Endothelial cell of umbilical vein (primary cell): ENCODE measurements at regions not wholly inside any gene's neighbourhood (a gene's known extent, or its start where the extent isn't known, plus 50 kb on each side); places are given as distances from the start of the nearest gene placed in this dataset.

Source experiments
- BruUV-seq: library from RNA; stranded (reverse); fragments of 400-500 nt; replicated peaks from 2 replicates; lab custom pipeline; 2021; lab: Mats Ljungman, UMichigan
- CTCF ChIA-PET: fragments of 300-600, 350-600 bp; sonication (Branson Sonifier 250); formaldehyde crosslinking; loops from one replicate; lab custom pipeline; 2021; ENCODE audit warnings: antibody characterized with exemption, inconsistent platforms; lab: Charles Lee
- POLR2A ChIA-PET: fragments of 300-600, 350-600 bp; sonication (Branson Sonifier 250); formaldehyde crosslinking; loops from one replicate; lab custom pipeline; 2021; ENCODE audit warnings: antibody characterized with exemption, inconsistent platforms; lab: Charles Lee
- DNase-seq: peaks from one replicate; pipeline ENCODE4 v3.0.0-alpha.2; 2011; ENCODE audit warnings: low read depth, low spot score
- FAIRE-seq: peaks from 2 replicates; lab custom pipeline; 2011; peaks lifted over from hg19 to GRCh38; lab: Jason Lieb, UNC
- H2AFZ ChIP-seq: 2 replicates; pipeline ENCODE4 v1.6.0; 2012; ENCODE audit warnings: low read depth, low read length, control low read depth, inconsistent platforms
- H3K27ac ChIP-seq: 2 replicates; pipeline ENCODE4 v1.5.1; 2011; ENCODE audit warnings: low read depth, mild to moderate bottlenecking, control low read depth, low read length, moderate library complexity; ENCODE audit not compliant: insufficient read depth
- H3K27me3 ChIP-seq, 2 experiments: 2 replicates each; pipeline versions ENCODE4 v1.6.0 to v1.6.1; 2011; ENCODE audit warnings: low read length in 2 of 2, mixed read lengths in 1 of 2; ENCODE audit not compliant: control insufficient read depth in 2 of 2, insufficient read depth in 2 of 2
- H3K36me3 ChIP-seq, 2 experiments: 2 replicates in 1 of 2; 3 replicates in 1 of 2; pipeline ENCODE4 v1.5.1; 2011; ENCODE audit warnings: low read length in 2 of 2, mild to moderate bottlenecking in 1 of 2, moderate library complexity in 1 of 2; ENCODE audit not compliant: control insufficient read depth in 2 of 2, insufficient read depth in 2 of 2; ENCODE audit errors: extremely low read depth in 1 of 2
- H3K4me1 ChIP-seq: 3 replicates; pipeline ENCODE4 v1.5.1; 2011; ENCODE audit warnings: mild to moderate bottlenecking, low read length; ENCODE audit not compliant: control insufficient read depth, insufficient read depth; ENCODE audit errors: extremely low read depth
- H3K4me2 ChIP-seq: 2 replicates; pipeline ENCODE4 v1.6.1; 2011; ENCODE audit warnings: low read length, control low read depth, mixed read lengths; ENCODE audit not compliant: insufficient read depth
- H3K4me3 ChIP-seq, 3 experiments: fragments of 200-600 bp in 1 of 3; sonication (generic), shearing (Covaris generic) in 1 of 3; replicated peaks in 1 of 3; 2 replicates each; pipeline ENCODE4 v1.5.1; 2011 to 2016; ENCODE audit warnings: control low read depth in 3 of 3, low read length in 3 of 3, mild to moderate bottlenecking in 2 of 3, inconsistent platforms in 1 of 3, low read depth in 1 of 3, moderate library complexity in 1 of 3; ENCODE audit not compliant: insufficient read depth in 1 of 3
- H3K79me2 ChIP-seq: 2 replicates; pipeline ENCODE4 v1.6.0; 2012; ENCODE audit warnings: low read length, inconsistent platforms; ENCODE audit not compliant: control insufficient read depth, insufficient read depth
- H3K9ac ChIP-seq: replicated peaks from 2 replicates; pipeline ENCODE3; 2011; ENCODE audit warnings: low read length, control low read depth; ENCODE audit not compliant: insufficient read depth; ENCODE audit errors: extremely low read depth
- H3K9me1 ChIP-seq: replicated peaks from 3 replicates; pipeline ENCODE4 v1.6.0; 2011; ENCODE audit warnings: mild to moderate bottlenecking, low read length; ENCODE audit not compliant: control insufficient read depth, insufficient read depth; ENCODE audit errors: extremely low read depth
- H3K9me3 ChIP-seq: replicated peaks from 2 replicates; pipeline ENCODE4 v1.5.1; 2012; ENCODE audit warnings: low read length, inconsistent platforms; ENCODE audit not compliant: control insufficient read depth, insufficient read depth
- H4K20me1 ChIP-seq: replicated peaks from 2 replicates; pipeline ENCODE3; 2011; ENCODE audit warnings: mild to moderate bottlenecking, low read length; ENCODE audit not compliant: control insufficient read depth, insufficient read depth; ENCODE audit errors: extremely low read depth
- EZH2 ChIP-seq: IDR thresholded peaks from 2 replicates; pipeline ENCODE4 v1.6.1; 2012; ENCODE audit warnings: borderline replicate concordance, low read depth, mild to moderate bottlenecking, moderate library complexity, low read length, inconsistent platforms; ENCODE audit not compliant: severe bottlenecking
- FOS ChIP-seq: IDR thresholded peaks from 2 replicates; pipeline ENCODE4 v1.6.1; 2011; ENCODE audit warnings: mild to moderate bottlenecking, low read length, moderate library complexity, borderline replicate concordance; ENCODE audit not compliant: insufficient read depth
- GATA2 ChIP-seq: IDR thresholded peaks from 2 replicates; pipeline ENCODE4 v1.7.0; 2011; ENCODE audit warnings: low read depth, mild to moderate bottlenecking, moderate library complexity, mixed read lengths, low read length; ENCODE audit not compliant: insufficient read length, insufficient read depth
- JUN ChIP-seq: IDR thresholded peaks from 2 replicates; pipeline ENCODE4 v1.6.1; 2011; ENCODE audit warnings: borderline replicate concordance, low read depth; ENCODE audit not compliant: insufficient read length, insufficient read depth
- MYC ChIP-seq: IDR thresholded peaks from one replicate; pipeline ENCODE4 v1.6.1; 2011; ENCODE audit warnings: mild to moderate bottlenecking, low read depth, low read length
- POLR2A ChIP-seq: IDR thresholded peaks from 2 replicates; pipeline ENCODE4 v1.6.1; 2012; ENCODE audit warnings: low read depth, mild to moderate bottlenecking, control low read depth, low read length
- POLR2AphosphoS5 ChIP-seq: IDR thresholded peaks from 2 replicates; pipeline ENCODE4 v1.6.1; 2012; ENCODE audit warnings: low read depth, mild to moderate bottlenecking, control low read depth, low read length, moderate library complexity; ENCODE audit not compliant: insufficient read depth
- dilution Hi-C: fragments of 300-500 bp; cut with MboI; formaldehyde crosslinking; loops from one replicate; pipeline ENCODE4 v1.15.0; 2019; ENCODE audit warnings: low sequenced_read_pairs; ENCODE audit not compliant: extremely low pct_ligation_motif_present
- intact Hi-C: fragments of 100-400 bp; cut with micrococcal nuclease; formaldehyde crosslinking; loops from one replicate; pipeline ENCODE4 v1.10.0; 2022
- TF ChIP-seq, protein P1 (sequence below): IDR thresholded peaks from 2 replicates; pipeline ENCODE4 v1.6.1; 2011; ENCODE audit not compliant: insufficient read depth, insufficient read length
- TF ChIP-seq, protein P2 (sequence below), 2 donors: IDR thresholded peaks; 1 replicate in 1 of 2; 2 replicates in 1 of 2; pipeline ENCODE4 v1.5.1; 2011; ENCODE audit warnings: low read length in 2 of 2, mild to moderate bottlenecking in 2 of 2, moderate library complexity in 2 of 2, control low read depth in 1 of 2, inconsistent platforms in 1 of 2, low read depth in 1 of 2; ENCODE audit not compliant: insufficient read depth in 1 of 2; ENCODE audit errors: extremely low read depth in 1 of 2

DNA sequence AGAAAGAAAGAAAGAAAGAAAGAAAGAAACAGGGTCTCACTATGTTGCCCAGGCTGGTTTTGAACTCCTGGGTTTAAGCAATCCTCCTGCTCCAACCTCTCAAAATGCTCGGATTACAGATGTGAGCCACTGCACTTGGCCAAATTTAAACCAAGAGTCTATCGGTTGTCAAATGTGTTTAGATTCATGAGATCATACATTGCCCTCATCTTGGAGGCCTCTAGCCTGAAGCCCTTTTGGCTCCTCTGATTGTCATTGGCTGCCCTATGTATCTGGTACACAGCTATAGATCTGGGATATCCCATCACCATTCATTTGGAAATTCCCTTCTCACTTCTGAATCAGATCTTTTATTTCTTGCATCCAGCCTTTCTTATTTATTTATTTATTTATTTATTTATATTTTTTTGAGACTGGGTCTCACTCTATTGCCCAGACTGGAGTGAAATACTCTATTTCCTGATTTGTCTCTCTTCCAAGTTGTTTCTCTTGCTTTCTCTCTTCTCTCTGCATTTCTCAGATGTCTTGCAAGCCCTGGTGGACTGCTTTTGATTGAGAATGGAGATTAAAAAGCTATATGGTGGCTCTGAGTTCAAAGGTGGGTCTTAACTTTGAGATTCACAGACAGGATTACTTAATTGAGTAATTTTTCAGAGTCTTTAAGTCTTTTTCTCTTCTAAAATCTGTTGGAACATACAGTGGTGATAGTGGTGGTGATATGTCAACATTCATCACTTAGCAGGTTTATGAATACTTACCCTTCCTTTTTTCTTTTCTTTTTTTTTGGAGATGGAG is 121.9 kb downstream of the GJA1 start:
- intact Hi-C loops = no loop called here
- CTCF ChIA-PET = interaction anchor here (1.2 kb wide), 1 partner anchor 35 kb away, joined by 4 read pairs; no protein-coding TSS in a partner anchor
- Histone ChIP-seq H3K36me3 (no peaks in the 10 kb centered on the region), H2AFZ (no peak overlapping the region), H3K9ac (no peak overlapping the region), H3K27ac (no peak overlapping the region), H3K79me2 (no peaks in the 10 kb centered on the region), H3K4me3 (no peak overlapping the region), H3K4me1 (peaks cover 3% of the 10 kb centered on the region), H3K27me3 (no peaks in the 10 kb centered on the region), H4K20me1 (no peaks in the 10 kb centered on the region), H3K4me2 (no peak overlapping the region), H3K9me3 (no peaks in the 10 kb centered on the region), H3K9me1 (no peaks in the 10 kb centered on the region)
- no TSS peak for BruUV-seq
- TF ChIP-seq, protein P1, sequence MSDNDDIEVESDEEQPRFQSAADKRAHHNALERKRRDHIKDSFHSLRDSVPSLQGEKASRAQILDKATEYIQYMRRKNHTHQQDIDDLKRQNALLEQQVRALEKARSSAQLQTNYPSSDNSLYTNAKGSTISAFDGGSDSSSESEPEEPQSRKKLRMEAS = no peak
- no peak for TF ChIP-seq GATA2
- TF ChIP-seq JUN = no peak
- no peak for TF ChIP-seq MYC
- TF ChIP-seq POLR2AphosphoS5 = no peak
- no peak for TF ChIP-seq EZH2
- TF ChIP-seq FOS = no peak
- no peak for TF ChIP-seq POLR2A
- TF ChIP-seq, protein P2, sequence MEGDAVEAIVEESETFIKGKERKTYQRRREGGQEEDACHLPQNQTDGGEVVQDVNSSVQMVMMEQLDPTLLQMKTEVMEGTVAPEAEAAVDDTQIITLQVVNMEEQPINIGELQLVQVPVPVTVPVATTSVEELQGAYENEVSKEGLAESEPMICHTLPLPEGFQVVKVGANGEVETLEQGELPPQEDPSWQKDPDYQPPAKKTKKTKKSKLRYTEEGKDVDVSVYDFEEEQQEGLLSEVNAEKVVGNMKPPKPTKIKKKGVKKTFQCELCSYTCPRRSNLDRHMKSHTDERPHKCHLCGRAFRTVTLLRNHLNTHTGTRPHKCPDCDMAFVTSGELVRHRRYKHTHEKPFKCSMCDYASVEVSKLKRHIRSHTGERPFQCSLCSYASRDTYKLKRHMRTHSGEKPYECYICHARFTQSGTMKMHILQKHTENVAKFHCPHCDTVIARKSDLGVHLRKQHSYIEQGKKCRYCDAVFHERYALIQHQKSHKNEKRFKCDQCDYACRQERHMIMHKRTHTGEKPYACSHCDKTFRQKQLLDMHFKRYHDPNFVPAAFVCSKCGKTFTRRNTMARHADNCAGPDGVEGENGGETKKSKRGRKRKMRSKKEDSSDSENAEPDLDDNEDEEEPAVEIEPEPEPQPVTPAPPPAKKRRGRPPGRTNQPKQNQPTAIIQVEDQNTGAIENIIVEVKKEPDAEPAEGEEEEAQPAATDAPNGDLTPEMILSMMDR (IDR thresholded peaks at IDR 0.05; ENCODE audit: extremely low read depth in 1 of 2, insufficient read depth in 1 of 2, low read depth in 1 of 2, low read length in 2 of 2) = no peak
- POLR2A ChIA-PET = no interaction called here
- DNase-seq (no peak), FAIRE-seq (no peak)
- dilution Hi-C loops = no loop called here
